Spinal cord (tissue), 1 donor: ENCODE measurements at regions not wholly inside any gene's neighbourhood (a gene's known extent, or its start where the extent isn't known, plus 50 kb on each side); places are given as distances from the start of the nearest gene placed in this dataset. TPM values are rescaled to one million over a fixed set of nuclear protein-coding genes. Genes with fewer than 3 reads are reported as not detected.

Experiments
- small RNA-seq: library from RNA; depleted of rRNA; stranded (forward); fragments of <200 nt; gene quantifications from one replicate; pipeline ENCODE3, GENCODE V24; 2014; ENCODE audit warnings: low replicate concordance

Small RNA genes in the stretch of these regions (small RNA-seq; reads per million reads assigned to genes)
- gene MTND5P4 (not detected), gene SNORA75B (not detected)
